Peyer's patch (tissue), 4 donors: ENCODE measurements at regions not wholly inside any gene's neighbourhood (a gene's known extent, or its start where the extent isn't known, plus 50 kb on each side); places are given as distances from the start of the nearest gene placed in this dataset.

Source experiments
- CTCF ChIP-seq, 6 experiments: fragments of 450-650 bp in 4 of 6; fragments of 200-600 bp in 2 of 6; sonication (generic) in 1 of 6; IDR thresholded peaks; one replicate each; pipeline ENCODE4 v1.5.1; 2017 to 2019; ENCODE audit warnings: antibody characterized with exemption in 6 of 6, mild to moderate bottlenecking in 3 of 6, moderate library complexity in 1 of 6
- POLR2A ChIP-seq, 2 donors: fragments of 450-650 bp; IDR thresholded peaks; one replicate each; pipeline ENCODE4 v1.5.1; 2017; ENCODE audit warnings: antibody characterized with exemption in 2 of 2, mild to moderate bottlenecking in 2 of 2, moderate library complexity in 2 of 2

- TF ChIP-seq CTCF (IDR thresholded peaks at IDR 0.05) (no peak), POLR2A (IDR thresholded peaks at IDR 0.05) (no peak)
Measured at GRCh38 chr1:87922885-87923284, 594.2 kb downstream of the LMO4 start.
